Stomach (tissue), 4 donors: ENCODE measurements at regions not wholly inside any gene's neighbourhood (a gene's known extent, or its start where the extent isn't known, plus 50 kb on each side); places are given as distances from the start of the nearest gene placed in this dataset.

ENCODE experiments used
- EP300 ChIP-seq: sonication (generic); formaldehyde crosslinking; IDR thresholded peaks from one replicate; pipeline ENCODE4 v1.6.1; 2017; ENCODE audit warnings: antibody characterized with exemption
- POLR2A ChIP-seq, 4 donors: fragments of 450-650 bp; IDR thresholded peaks; one replicate each; pipeline ENCODE4 v1.6.1; 2016; ENCODE audit warnings: antibody characterized with exemption in 4 of 4, control low read depth in 2 of 4, mild to moderate bottlenecking in 1 of 4, moderate library complexity in 1 of 4
- POLR2AphosphoS5 ChIP-seq, 3 donors: sonication (generic); formaldehyde crosslinking; IDR thresholded peaks; one replicate each; pipeline ENCODE4 v1.6.1; 2016; ENCODE audit warnings: antibody characterized with exemption in 3 of 3
- TF ChIP-seq, protein P1 (sequence below), 7 experiments: fragments of 450-650 bp in 4 of 7; fragments of 200-600 bp in 3 of 7; sonication (generic) in 3 of 7; IDR thresholded peaks; one replicate each; pipeline ENCODE4 v1.5.1; 2016 to 2019; ENCODE audit warnings: antibody characterized with exemption in 7 of 7, control low read depth in 2 of 7, mild to moderate bottlenecking in 1 of 7

GRCh38 chr15:80342148-80342547, 62.0 kb upstream of the ARNT2 start:
- TF ChIP-seq, protein P1, sequence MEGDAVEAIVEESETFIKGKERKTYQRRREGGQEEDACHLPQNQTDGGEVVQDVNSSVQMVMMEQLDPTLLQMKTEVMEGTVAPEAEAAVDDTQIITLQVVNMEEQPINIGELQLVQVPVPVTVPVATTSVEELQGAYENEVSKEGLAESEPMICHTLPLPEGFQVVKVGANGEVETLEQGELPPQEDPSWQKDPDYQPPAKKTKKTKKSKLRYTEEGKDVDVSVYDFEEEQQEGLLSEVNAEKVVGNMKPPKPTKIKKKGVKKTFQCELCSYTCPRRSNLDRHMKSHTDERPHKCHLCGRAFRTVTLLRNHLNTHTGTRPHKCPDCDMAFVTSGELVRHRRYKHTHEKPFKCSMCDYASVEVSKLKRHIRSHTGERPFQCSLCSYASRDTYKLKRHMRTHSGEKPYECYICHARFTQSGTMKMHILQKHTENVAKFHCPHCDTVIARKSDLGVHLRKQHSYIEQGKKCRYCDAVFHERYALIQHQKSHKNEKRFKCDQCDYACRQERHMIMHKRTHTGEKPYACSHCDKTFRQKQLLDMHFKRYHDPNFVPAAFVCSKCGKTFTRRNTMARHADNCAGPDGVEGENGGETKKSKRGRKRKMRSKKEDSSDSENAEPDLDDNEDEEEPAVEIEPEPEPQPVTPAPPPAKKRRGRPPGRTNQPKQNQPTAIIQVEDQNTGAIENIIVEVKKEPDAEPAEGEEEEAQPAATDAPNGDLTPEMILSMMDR (IDR thresholded peaks at IDR 0.05): no peak
- TF ChIP-seq POLR2A (IDR thresholded peaks at IDR 0.05) (no peak), EP300 (no peak), POLR2AphosphoS5 (IDR thresholded peaks at IDR 0.05) (no peak)
